ENCODE measurements at regions not wholly inside any gene's neighbourhood (a gene's known extent, or its start where the extent isn't known, plus 50 kb on each side); places are given as distances from the start of the nearest gene placed in this dataset.

DNA sequence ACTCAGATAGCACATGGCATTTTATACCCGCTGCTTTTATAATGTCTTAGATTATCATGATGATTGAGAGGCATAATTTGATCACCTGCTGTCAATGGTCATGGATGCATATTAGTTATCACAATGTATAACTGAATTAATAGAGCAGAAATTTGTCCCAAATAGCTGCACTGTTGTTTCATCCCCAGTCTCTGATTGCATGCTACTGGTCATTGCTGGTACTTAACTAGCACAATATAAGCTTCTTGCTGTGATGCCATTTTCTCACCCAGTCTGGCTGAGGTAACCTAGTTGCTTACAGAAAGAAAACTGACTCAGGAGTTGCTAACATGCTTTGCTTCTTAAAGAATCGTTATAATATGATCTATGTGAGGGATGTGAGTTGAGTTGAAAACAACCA is 76.8 kb upstream of the PLEKHA5 start:
- no peak for TF ChIP-seq POLR2AphosphoS5 (IDR thresholded peaks at IDR 0.05)
- TF ChIP-seq, protein P1, sequence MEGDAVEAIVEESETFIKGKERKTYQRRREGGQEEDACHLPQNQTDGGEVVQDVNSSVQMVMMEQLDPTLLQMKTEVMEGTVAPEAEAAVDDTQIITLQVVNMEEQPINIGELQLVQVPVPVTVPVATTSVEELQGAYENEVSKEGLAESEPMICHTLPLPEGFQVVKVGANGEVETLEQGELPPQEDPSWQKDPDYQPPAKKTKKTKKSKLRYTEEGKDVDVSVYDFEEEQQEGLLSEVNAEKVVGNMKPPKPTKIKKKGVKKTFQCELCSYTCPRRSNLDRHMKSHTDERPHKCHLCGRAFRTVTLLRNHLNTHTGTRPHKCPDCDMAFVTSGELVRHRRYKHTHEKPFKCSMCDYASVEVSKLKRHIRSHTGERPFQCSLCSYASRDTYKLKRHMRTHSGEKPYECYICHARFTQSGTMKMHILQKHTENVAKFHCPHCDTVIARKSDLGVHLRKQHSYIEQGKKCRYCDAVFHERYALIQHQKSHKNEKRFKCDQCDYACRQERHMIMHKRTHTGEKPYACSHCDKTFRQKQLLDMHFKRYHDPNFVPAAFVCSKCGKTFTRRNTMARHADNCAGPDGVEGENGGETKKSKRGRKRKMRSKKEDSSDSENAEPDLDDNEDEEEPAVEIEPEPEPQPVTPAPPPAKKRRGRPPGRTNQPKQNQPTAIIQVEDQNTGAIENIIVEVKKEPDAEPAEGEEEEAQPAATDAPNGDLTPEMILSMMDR (IDR thresholded peaks at IDR 0.05) = no peak
- TF ChIP-seq POLR2A (IDR thresholded peaks at IDR 0.05) = no peak
